H9 (cell line): ENCODE measurements at regions not wholly inside any gene's neighbourhood (a gene's known extent, or its start where the extent isn't known, plus 50 kb on each side); places are given as distances from the start of the nearest gene placed in this dataset.

ENCODE experiments used
- DNase-seq: peaks from one replicate; pipeline ENCODE4 v3.0.0-alpha.2; 2017
- H2AFZ ChIP-seq: one replicate; pipeline ENCODE4 v1.6.1; 2013; ENCODE audit warnings: mild to moderate bottlenecking, low read length, control low read depth, moderate library complexity
- H2AK5ac ChIP-seq: 2 replicates; pipeline ENCODE4 v1.6.1; 2013; ENCODE audit warnings: low read length, control low read depth, mixed read lengths; ENCODE audit not compliant: insufficient read length
- H2BK120ac ChIP-seq: one replicate; pipeline ENCODE4 v1.6.1; 2013; ENCODE audit warnings: low read depth, mild to moderate bottlenecking, low read length, control low read depth, inconsistent platforms; ENCODE audit not compliant: poor library complexity, severe bottlenecking
- H2BK12ac ChIP-seq: 2 replicates; pipeline ENCODE4 v1.6.1; 2013; ENCODE audit warnings: low read length, control low read depth, mixed read lengths, low read depth; ENCODE audit not compliant: insufficient read length
- H2BK15ac ChIP-seq: 2 replicates; pipeline ENCODE4 v1.6.1; 2013; ENCODE audit warnings: low read depth, low read length, control low read depth
- H2BK20ac ChIP-seq: one replicate; pipeline ENCODE4 v1.6.1; 2013; ENCODE audit warnings: low read depth, mild to moderate bottlenecking, low read length, control low read depth, inconsistent platforms; ENCODE audit not compliant: poor library complexity, severe bottlenecking
- H2BK5ac ChIP-seq: 2 replicates; pipeline ENCODE4 v1.6.1; 2013; ENCODE audit warnings: low read length, control low read depth, mixed read lengths; ENCODE audit not compliant: insufficient read length
- H3K14ac ChIP-seq: 2 replicates; pipeline ENCODE4 v1.6.1; 2013; ENCODE audit warnings: low read length, control low read depth; ENCODE audit not compliant: insufficient read depth
- H3K18ac ChIP-seq: 2 replicates; pipeline ENCODE4 v1.6.1; 2013; ENCODE audit warnings: low read depth, mild to moderate bottlenecking, mixed read lengths, low read length, control low read depth; ENCODE audit not compliant: insufficient read length
- H3K23ac ChIP-seq: 2 replicates; pipeline ENCODE4 v1.6.1; 2013; ENCODE audit warnings: low read length, control low read depth, mixed read lengths, low read depth; ENCODE audit not compliant: insufficient read length
- H3K23me2 ChIP-seq: 2 replicates; pipeline ENCODE4 v1.6.1; 2013; ENCODE audit warnings: low read depth, mild to moderate bottlenecking, mixed read lengths, low read length, control low read depth; ENCODE audit not compliant: insufficient read length, poor library complexity, severe bottlenecking
- H3K27ac ChIP-seq: 2 replicates; pipeline ENCODE4 v1.5.1; 2013; ENCODE audit warnings: low read length, control low read depth, mixed read lengths, low read depth; ENCODE audit not compliant: insufficient read length
- H3K27me3 ChIP-seq: 2 replicates; pipeline ENCODE4 v1.6.1; 2013; ENCODE audit warnings: low read length, control low read depth, inconsistent platforms; ENCODE audit not compliant: insufficient read depth
- H3K4ac ChIP-seq: 2 replicates; pipeline ENCODE4 v1.6.1; 2013; ENCODE audit warnings: low read depth, mild to moderate bottlenecking, control low read depth, inconsistent platforms, low read length, moderate library complexity
- H3K4me1 ChIP-seq: 2 replicates; pipeline ENCODE4 v1.6.1; 2013; ENCODE audit warnings: low read length, control low read depth, inconsistent platforms; ENCODE audit not compliant: insufficient read depth
- H3K4me2 ChIP-seq: 2 replicates; pipeline ENCODE4 v1.6.1; 2013; ENCODE audit warnings: low read length, control low read depth, mixed read lengths; ENCODE audit not compliant: insufficient read length, insufficient read depth
- H3K56ac ChIP-seq: 2 replicates; pipeline ENCODE4 v1.6.1; 2013; ENCODE audit warnings: low read depth, mild to moderate bottlenecking, mixed read lengths, low read length, control low read depth; ENCODE audit not compliant: insufficient read length
- H3K79me1 ChIP-seq: 2 replicates; pipeline ENCODE4 v1.6.1; 2013; ENCODE audit warnings: low read depth, mild to moderate bottlenecking, moderate library complexity, low read length, control low read depth, inconsistent platforms; ENCODE audit not compliant: insufficient read depth, poor library complexity, severe bottlenecking
- H3K79me2 ChIP-seq: 2 replicates; pipeline ENCODE4 v1.6.1; 2013; ENCODE audit warnings: low read length, control low read depth, inconsistent platforms; ENCODE audit not compliant: insufficient read depth
- H3K9ac ChIP-seq: 2 replicates; pipeline ENCODE4 v1.6.1; 2013; ENCODE audit warnings: low read length, control low read depth, mixed read lengths; ENCODE audit not compliant: insufficient read length; ENCODE audit errors: extremely low read depth
- H3K9me3 ChIP-seq: one replicate; pipeline ENCODE4 v1.6.1; 2013; ENCODE audit warnings: low read depth, low read length, inconsistent platforms; ENCODE audit not compliant: control insufficient read depth
- H3T11ph ChIP-seq: one replicate; pipeline ENCODE4 v1.6.1; 2013; ENCODE audit warnings: mild to moderate bottlenecking, low read length, control low read depth, inconsistent platforms
- H4K20me1 ChIP-seq: one replicate; pipeline ENCODE4 v1.6.1; 2013; ENCODE audit not compliant: control insufficient read depth, insufficient read length, insufficient read depth
- H4K5ac ChIP-seq: 2 replicates; pipeline ENCODE4 v1.6.1; 2013; ENCODE audit warnings: low read depth, mild to moderate bottlenecking, mixed read lengths, low read length, control low read depth; ENCODE audit not compliant: insufficient read length
- H4K8ac ChIP-seq: replicated peaks from 2 replicates; pipeline ENCODE4 v1.6.1; 2013; ENCODE audit warnings: low read length, control low read depth, mixed read lengths, low read depth; ENCODE audit not compliant: insufficient read length
- H4K91ac ChIP-seq: 2 replicates; pipeline ENCODE4 v1.6.1; 2013; ENCODE audit warnings: low read depth, mild to moderate bottlenecking, moderate library complexity, mixed read lengths, low read length, control low read depth; ENCODE audit not compliant: insufficient read length
- H3K27ac Mint-ChIP-seq, 3 experiments: 2 replicates in 2 of 3; 3 replicates in 1 of 3; pipeline ENCODE4 v1.8.0; 2020 to 2021; ENCODE audit warnings: mixed read lengths in 3 of 3, mild to moderate bottlenecking in 1 of 3, moderate library complexity in 1 of 3
- H3K27me3 Mint-ChIP-seq: 2 replicates; pipeline ENCODE4 v1.8.0; 2021; ENCODE audit warnings: low read depth, mild to moderate bottlenecking, moderate library complexity, mixed read lengths
- H3K36me3 Mint-ChIP-seq, 3 experiments: 2 replicates in 2 of 3; 3 replicates in 1 of 3; pipeline ENCODE4 v1.8.0; 2020 to 2021; ENCODE audit warnings: low read depth in 3 of 3, mixed read lengths in 3 of 3; ENCODE audit not compliant: insufficient read depth in 1 of 3
- H3K4me1 Mint-ChIP-seq, 2 experiments: 2 replicates each; pipeline ENCODE4 v1.8.0; 2020; ENCODE audit warnings: mixed read lengths in 2 of 2
- H3K4me3 Mint-ChIP-seq, 2 experiments: 2 replicates in 1 of 2; 3 replicates in 1 of 2; pipeline ENCODE4 v1.8.0; 2020 to 2021; ENCODE audit warnings: mild to moderate bottlenecking in 2 of 2, mixed read lengths in 2 of 2, moderate library complexity in 1 of 2
- H3K9me3 Mint-ChIP-seq, 2 experiments: 2 replicates in 1 of 2; 3 replicates in 1 of 2; pipeline ENCODE4 v1.8.0; 2020; ENCODE audit warnings: mild to moderate bottlenecking in 2 of 2, mixed read lengths in 2 of 2, moderate library complexity in 1 of 2
- CTCF ChIP-seq: fragments of 200-600 bp; sonication (generic); conservative IDR thresholded peaks from 3 replicates; pipeline ENCODE4 v1.8.0; 2021; ENCODE audit warnings: antibody characterized with exemption, mild to moderate bottlenecking
- WGBS: extraction: QIAGEN DNeasy Blood & Tissue Kit; methylation state at CpG from one replicate; pipeline ENCODE4 v1.1.7; 2013; ENCODE audit warnings: missing lambda C conversion rate, low lambda C conversion rate, mixed read lengths; ENCODE audit not compliant: insufficient read length; ENCODE audit errors: extremely low coverage; 5-methylcytosine and 5-hydroxymethylcytosine counted together

GRCh38 chr13:103351035-103351828 lies 285.0 kb upstream of the SLC10A2 start:
- TF ChIP-seq CTCF, result no peak
- no peak overlapping the region for H3K23ac ChIP-seq
- H3T11ph ChIP-seq, result no peak overlapping the region
- H3K14ac ChIP-seq, result no peak overlapping the region; the same call in 1 of the 2 replicates
- Mint-ChIP-seq H3K9me3 (no peaks in the 10 kb centered on the region), H3K27me3 (no peaks in the 10 kb centered on the region; the same call in 1 of the 2 replicates), H3K4me3 (peak overlapping the region; percentile 56 to 59), H3K27ac (peak overlapping the region; percentile 24 to 86 (median 76); a peak in 6 of 7 replicates), H3K36me3 (no peaks in the 10 kb centered on the region), H3K4me1 (peaks cover 20 to 21% of the 10 kb centered on the region in 2 experiments)
- H3K18ac ChIP-seq, result no peak overlapping the region
- no peaks in the 10 kb centered on the region; the same call in 1 of the 2 replicates for H3K4me1 ChIP-seq
- H3K9ac ChIP-seq, result no peak overlapping the region
- WGBS, result no CpG with 5 or more reads among the region's 10 CpGs
- H2BK12ac ChIP-seq, result no peak overlapping the region
- H4K20me1 ChIP-seq, result no peaks in the 10 kb centered on the region
- no peaks in the 10 kb centered on the region for H3K27me3 ChIP-seq
- H4K8ac ChIP-seq, result no peak overlapping the region
- H3K56ac ChIP-seq, result no peak overlapping the region
- no peak overlapping the region for H2BK120ac ChIP-seq
- H3K23me2 ChIP-seq, result peaks cover 5% of the 10 kb centered on the region
- no peak overlapping the region for H2BK15ac ChIP-seq
- H3K79me2 ChIP-seq, result no peaks in the 10 kb centered on the region
- no peaks in the 10 kb centered on the region for H3K79me1 ChIP-seq
- H2BK20ac ChIP-seq, result peak overlapping the region; percentile 12
- DNase-seq, result peak; percentile 61
- no peaks in the 10 kb centered on the region for H3K9me3 ChIP-seq
- H3K4me2 ChIP-seq, result peak overlapping the region; percentile 58
- peak overlapping the region; percentile 53 for H2AFZ ChIP-seq
- H4K5ac ChIP-seq, result no peak overlapping the region
- H3K27ac ChIP-seq, result peak overlapping the region; percentile 47
- H2AK5ac ChIP-seq, result no peak overlapping the region
- H3K4ac ChIP-seq, result no peak overlapping the region
- H2BK5ac ChIP-seq, result no peak overlapping the region
- no peak overlapping the region for H4K91ac ChIP-seq
